ENCODE measurements at regions not wholly inside any gene's neighbourhood (a gene's known extent, or its start where the extent isn't known, plus 50 kb on each side); places are given as distances from the start of the nearest gene placed in this dataset.

DNA sequence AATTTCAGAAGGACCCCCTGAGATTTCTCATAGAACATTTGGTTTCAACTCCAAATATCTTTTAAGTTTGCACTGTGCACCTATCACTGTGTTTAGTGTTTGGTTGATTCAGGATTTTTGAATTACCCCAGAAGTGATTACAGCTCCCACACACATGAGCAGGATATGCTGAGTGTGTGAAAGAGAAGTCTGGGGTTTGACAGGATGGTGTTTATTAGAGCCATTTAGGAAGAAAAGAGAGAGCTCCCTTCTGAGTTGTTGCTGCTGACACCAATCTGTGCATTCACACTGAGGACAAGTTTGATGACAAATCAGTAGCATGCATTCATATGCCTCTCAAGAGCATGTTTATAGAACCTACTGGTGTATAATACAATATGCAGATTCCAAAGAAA lies 118.1 kb downstream of the RPL22L1 start:
- no peak for DNase-seq
- peaks cover 0 to 7% of the 10 kb centered on the region in 2 donors for H3K4me1 ChIP-seq (replicated peaks in 1 of 2)
- intact Hi-C loops (cut with DNase I): no loop called here

DNA sequence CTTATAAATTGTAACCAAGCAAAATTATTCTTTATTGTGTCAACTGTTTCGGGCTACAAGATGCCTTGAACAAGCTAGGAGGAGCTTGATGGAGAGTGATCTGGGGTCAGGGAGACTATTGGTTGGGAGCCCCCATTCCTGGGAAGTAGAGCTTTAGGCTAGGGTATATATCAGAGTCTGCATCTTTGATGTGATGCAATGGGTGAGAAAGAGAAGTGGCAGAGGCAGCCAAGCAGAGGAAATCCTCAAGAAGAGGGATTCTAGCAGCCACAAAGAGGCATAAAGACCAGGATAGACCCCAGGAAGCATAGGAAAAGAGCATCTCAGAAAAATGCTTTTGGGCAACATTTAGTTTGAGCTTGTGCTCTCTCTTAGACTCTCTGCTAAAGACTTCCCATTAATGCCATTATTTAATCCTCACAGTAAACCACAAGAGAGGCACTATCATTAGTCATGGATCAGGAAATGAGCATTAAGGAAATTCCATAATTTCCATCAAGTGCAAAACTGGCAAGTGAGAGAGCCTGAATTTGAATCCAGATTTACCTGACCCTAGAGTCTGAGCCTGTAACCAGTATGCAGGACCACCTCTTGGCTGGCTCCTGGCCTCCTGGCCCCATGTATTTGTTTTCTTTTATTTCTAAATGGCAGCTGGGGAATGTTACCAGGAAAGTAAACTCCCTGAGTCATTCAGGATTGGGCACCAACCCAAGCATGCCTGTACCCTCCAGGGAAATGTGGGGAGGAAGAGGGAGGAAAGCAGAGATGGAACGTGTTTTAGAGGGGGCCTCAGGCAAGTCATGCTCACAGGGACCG lies 118.7 kb downstream of the RPL22L1 start:
- 35 to 45% (median 43%) methylated on average over 3 of the region's 3 CpGs for WGBS, 4 donors
- Histone ChIP-seq H3K27me3 (no peaks in the 10 kb centered on the region), H3K9me3 (replicated peaks in 1 of 3) (no peaks in the 10 kb centered on the region), H3K4me3 (no peak overlapping the region), H3K27ac (peak overlapping the region in 1 of 5 donors; percentile 31), H3K36me3 (replicated peaks in 1 of 2) (no peaks in the 10 kb centered on the region), H3K4me1 (replicated peaks in 1 of 2) (peaks cover 0 to 7% of the 10 kb centered on the region in 2 donors)
- TF ChIP-seq POLR2A (IDR thresholded peaks at IDR 0.05): no peak
- TF ChIP-seq, protein P1, sequence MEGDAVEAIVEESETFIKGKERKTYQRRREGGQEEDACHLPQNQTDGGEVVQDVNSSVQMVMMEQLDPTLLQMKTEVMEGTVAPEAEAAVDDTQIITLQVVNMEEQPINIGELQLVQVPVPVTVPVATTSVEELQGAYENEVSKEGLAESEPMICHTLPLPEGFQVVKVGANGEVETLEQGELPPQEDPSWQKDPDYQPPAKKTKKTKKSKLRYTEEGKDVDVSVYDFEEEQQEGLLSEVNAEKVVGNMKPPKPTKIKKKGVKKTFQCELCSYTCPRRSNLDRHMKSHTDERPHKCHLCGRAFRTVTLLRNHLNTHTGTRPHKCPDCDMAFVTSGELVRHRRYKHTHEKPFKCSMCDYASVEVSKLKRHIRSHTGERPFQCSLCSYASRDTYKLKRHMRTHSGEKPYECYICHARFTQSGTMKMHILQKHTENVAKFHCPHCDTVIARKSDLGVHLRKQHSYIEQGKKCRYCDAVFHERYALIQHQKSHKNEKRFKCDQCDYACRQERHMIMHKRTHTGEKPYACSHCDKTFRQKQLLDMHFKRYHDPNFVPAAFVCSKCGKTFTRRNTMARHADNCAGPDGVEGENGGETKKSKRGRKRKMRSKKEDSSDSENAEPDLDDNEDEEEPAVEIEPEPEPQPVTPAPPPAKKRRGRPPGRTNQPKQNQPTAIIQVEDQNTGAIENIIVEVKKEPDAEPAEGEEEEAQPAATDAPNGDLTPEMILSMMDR (IDR thresholded peaks at IDR 0.05): no peak
- intact Hi-C loops (cut with DNase I): no loop called here
- DNase-seq: peak in 6 of 7 donors; percentile 33 to 69 (median 42)

More for the DNA sequence above, 118.1 kb downstream of the RPL22L1 start:
- H3K27ac ChIP-seq: peak overlapping the region in 1 of 5 donors; percentile 31
- no peak for TF ChIP-seq POLR2A (IDR thresholded peaks at IDR 0.05)
- TF ChIP-seq, protein P1 (IDR thresholded peaks at IDR 0.05): no peak
- H3K9me3 ChIP-seq (replicated peaks in 1 of 3): no peaks in the 10 kb centered on the region
- H3K36me3 ChIP-seq (replicated peaks in 1 of 2): no peaks in the 10 kb centered on the region
- no peak overlapping the region for H3K4me3 ChIP-seq
- H3K27me3 ChIP-seq: no peaks in the 10 kb centered on the region

DNA sequence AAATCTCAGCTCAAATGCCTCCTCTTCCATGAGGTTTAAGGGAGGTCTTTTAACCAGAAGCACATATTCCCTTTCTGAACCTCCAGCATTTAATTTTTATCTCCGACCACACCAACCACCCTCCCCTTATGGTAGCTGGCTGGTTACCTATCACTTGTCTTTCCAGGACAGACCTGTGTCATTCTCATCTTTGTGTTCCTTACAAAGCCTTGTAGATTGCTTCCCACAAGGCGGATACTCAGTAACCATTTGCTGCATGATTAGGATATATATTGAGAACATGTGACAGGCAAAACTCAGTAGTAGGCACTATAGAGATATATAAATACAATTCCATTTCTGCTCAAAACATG lies 119.5 kb downstream of the RPL22L1 start:
- peaks cover 0 to 7% of the 10 kb centered on the region in 2 donors for H3K4me1 ChIP-seq (replicated peaks in 1 of 2)
- no peak for DNase-seq
- no peak overlapping the region for H3K27ac ChIP-seq
- H3K27me3 ChIP-seq: no peaks in the 10 kb centered on the region
- no peak overlapping the region for H3K4me3 ChIP-seq
- no peaks in the 10 kb centered on the region for H3K9me3 ChIP-seq (replicated peaks in 1 of 3)
- 87 to 98% (median 92%) methylated on average over 2 of the region's 2 CpGs for WGBS, 4 donors
- no peaks in the 10 kb centered on the region for H3K36me3 ChIP-seq (replicated peaks in 1 of 2)
- intact Hi-C loops (cut with DNase I): no loop called here
- no peak for TF ChIP-seq POLR2A (IDR thresholded peaks at IDR 0.05)
- TF ChIP-seq, protein P1 (IDR thresholded peaks at IDR 0.05): no peak

DNA sequence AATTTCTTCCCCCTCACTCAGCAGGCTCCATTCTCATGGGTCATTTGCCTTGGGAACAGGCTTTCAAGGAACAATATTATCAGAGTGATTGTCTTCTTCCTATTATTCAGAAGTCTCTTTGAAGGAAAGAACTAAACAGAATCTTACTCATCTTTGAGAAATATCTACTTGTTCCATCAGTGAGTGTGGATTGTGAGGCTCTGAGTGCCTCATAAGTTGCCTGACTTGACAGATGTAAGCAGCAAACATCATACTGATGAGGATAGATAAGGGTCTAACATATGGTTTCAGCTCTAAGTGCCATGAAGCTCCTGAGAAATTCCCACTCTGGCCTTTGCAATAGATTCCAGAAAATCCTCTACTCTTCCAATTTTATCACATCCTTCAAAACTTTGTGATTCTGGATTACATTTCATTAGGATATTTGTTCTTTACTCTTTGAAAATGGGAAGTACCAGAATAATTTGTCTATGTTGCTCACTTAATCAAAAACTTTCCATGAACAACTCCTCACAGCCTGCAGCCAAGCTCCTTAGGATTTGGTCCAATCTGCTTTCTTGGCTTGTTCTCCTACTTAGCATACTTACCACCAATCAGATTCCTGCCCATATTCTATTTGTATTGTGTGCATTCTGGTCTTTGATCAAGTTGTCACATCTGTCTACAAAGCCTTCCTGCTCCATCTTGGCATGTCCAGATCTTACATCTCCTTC lies 120.1 kb downstream of the RPL22L1 start:
- Histone ChIP-seq H3K9me3 (replicated peaks in 1 of 3) (no peaks in the 10 kb centered on the region), H3K4me1 (replicated peaks in 1 of 2) (peaks cover 4 to 7% of the 10 kb centered on the region in 2 donors), H3K36me3 (replicated peaks in 1 of 2) (no peaks in the 10 kb centered on the region), H3K4me3 (no peak overlapping the region), H3K27ac (no peak overlapping the region), H3K27me3 (no peaks in the 10 kb centered on the region)
- no peak for TF ChIP-seq POLR2A (IDR thresholded peaks at IDR 0.05)
- TF ChIP-seq, protein P1 (IDR thresholded peaks at IDR 0.05): no peak
- no peak for DNase-seq
- intact Hi-C loops (cut with DNase I): no loop called here
